Esophagus squamous epithelium (tissue), 5 donors: ENCODE measurements at regions not wholly inside any gene's neighbourhood (a gene's known extent, or its start where the extent isn't known, plus 50 kb on each side); places are given as distances from the start of the nearest gene placed in this dataset.
A peak's percentile ranks its signal among the peaks of the same experiment; 100 is the strongest.
"Not testable (repeated sequence)": the region's sequence is repeated elsewhere in the genome, so short reads cannot be mapped to it uniquely, and the experiment has no call there.

ENCODE experiments used
- DNase-seq: peaks from one replicate; lab custom pipeline; 2025; lab: John Stamatoyannopoulos, UW
- H3K27ac ChIP-seq, 4 donors: fragments of 200-600 bp; sonication (generic); one replicate each; pipeline ENCODE4 v1.5.1; 2016 to 2019; ENCODE audit warnings: mild to moderate bottlenecking in 1 of 4
- H3K27me3 ChIP-seq, 4 donors: fragments of 200-600 bp; sonication (generic); 1 replicate in 3 of 4; 2 replicates in 1 of 4; pipeline versions ENCODE4 v1.5.1 to v1.6.0; 2017 to 2021; ENCODE audit warnings: antibody characterized with exemption in 1 of 4
- H3K36me3 ChIP-seq, 3 donors: fragments of 200-600 bp; sonication (generic); one replicate each; pipeline ENCODE4 v1.5.1; 2016 to 2019
- H3K4me1 ChIP-seq, 3 donors: fragments of 200-600 bp; sonication (generic); one replicate each; pipeline ENCODE4 v1.5.1; 2017 to 2019
- H3K4me3 ChIP-seq, 4 donors: fragments of 200-600 bp; sonication (generic); 1 replicate in 3 of 4; 2 replicates in 1 of 4; pipeline ENCODE4 v1.5.1; 2016 to 2019; ENCODE audit warnings: mild to moderate bottlenecking in 2 of 4, moderate library complexity in 1 of 4
- H3K9me3 ChIP-seq, 3 donors: fragments of 200-600 bp; sonication (generic); one replicate each; pipeline ENCODE4 v1.5.1; 2016 to 2019
- POLR2A ChIP-seq, 4 donors: fragments of 450-650 bp; IDR thresholded peaks; one replicate each; pipeline ENCODE4 v1.6.1; 2017; ENCODE audit warnings: antibody characterized with exemption in 4 of 4, mild to moderate bottlenecking in 4 of 4, moderate library complexity in 3 of 4
- WGBS, 2 donors: methylation state at CpG; one replicate each; pipeline ENCODE4 v1.1.5; 2018; 5-methylcytosine and 5-hydroxymethylcytosine counted together
- intact Hi-C: fragments of 100-400 bp; cut with DNase I; formaldehyde crosslinking; loops from one replicate; pipeline ENCODE4 v1.15.0; 2022
- TF ChIP-seq, protein P1 (sequence below), 6 experiments: fragments of 450-650 bp in 4 of 6; fragments of 200-600 bp in 2 of 6; sonication (generic) in 2 of 6; IDR thresholded peaks; one replicate each; pipeline ENCODE4 v1.5.1; 2016 to 2019; ENCODE audit warnings: antibody characterized with exemption in 6 of 6, mild to moderate bottlenecking in 4 of 6, moderate library complexity in 4 of 6
- donor health status: DM: yes; HTN: yes; CAD: no.

- H3K9me3 ChIP-seq: not testable (repeated sequence)
- 67% methylated on average over 1 of the region's 3 CpGs; no CpG with 5 or more reads in 1 of the 2 donors for WGBS, 2 donors
Measured at GRCh38 chr12:48409938-48410337, 59.2 kb upstream of the ZNF641 start.

GRCh38 chr12:48413388-48413787, 59.0 kb upstream of the ANP32D start:
- Histone ChIP-seq H3K27me3 (no peaks in the 10 kb centered on the region), H3K9me3 (no peaks in the 10 kb centered on the region), H3K4me1 (peaks cover 0 to 17% (median 3%) of the 10 kb centered on the region in 3 donors), H3K36me3 (no peaks in the 10 kb centered on the region), H3K4me3 (no peak overlapping the region), H3K27ac (peak overlapping the region in 1 of 4 donors; percentile 8)
- intact Hi-C loops: no loop called here
- TF ChIP-seq, protein P1, sequence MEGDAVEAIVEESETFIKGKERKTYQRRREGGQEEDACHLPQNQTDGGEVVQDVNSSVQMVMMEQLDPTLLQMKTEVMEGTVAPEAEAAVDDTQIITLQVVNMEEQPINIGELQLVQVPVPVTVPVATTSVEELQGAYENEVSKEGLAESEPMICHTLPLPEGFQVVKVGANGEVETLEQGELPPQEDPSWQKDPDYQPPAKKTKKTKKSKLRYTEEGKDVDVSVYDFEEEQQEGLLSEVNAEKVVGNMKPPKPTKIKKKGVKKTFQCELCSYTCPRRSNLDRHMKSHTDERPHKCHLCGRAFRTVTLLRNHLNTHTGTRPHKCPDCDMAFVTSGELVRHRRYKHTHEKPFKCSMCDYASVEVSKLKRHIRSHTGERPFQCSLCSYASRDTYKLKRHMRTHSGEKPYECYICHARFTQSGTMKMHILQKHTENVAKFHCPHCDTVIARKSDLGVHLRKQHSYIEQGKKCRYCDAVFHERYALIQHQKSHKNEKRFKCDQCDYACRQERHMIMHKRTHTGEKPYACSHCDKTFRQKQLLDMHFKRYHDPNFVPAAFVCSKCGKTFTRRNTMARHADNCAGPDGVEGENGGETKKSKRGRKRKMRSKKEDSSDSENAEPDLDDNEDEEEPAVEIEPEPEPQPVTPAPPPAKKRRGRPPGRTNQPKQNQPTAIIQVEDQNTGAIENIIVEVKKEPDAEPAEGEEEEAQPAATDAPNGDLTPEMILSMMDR (IDR thresholded peaks at IDR 0.05): no peak
- no peak for TF ChIP-seq POLR2A (IDR thresholded peaks at IDR 0.05)
- WGBS, 2 donors: 75 to 85% methylated on average over 3 of the region's 3 CpGs
- no peak for DNase-seq

More at GRCh38 chr12:48409938-48410337, 59.2 kb upstream of the ZNF641 start:
- DNase-seq, H3K27me3 ChIP-seq, H3K27ac ChIP-seq, intact Hi-C loops, H3K36me3 ChIP-seq, H3K4me3 ChIP-seq: not testable (repeated sequence)
- H3K4me1 ChIP-seq: peaks cover 0 to 17% (median 3%) of the 10 kb centered on the region in 3 donors

DNA sequence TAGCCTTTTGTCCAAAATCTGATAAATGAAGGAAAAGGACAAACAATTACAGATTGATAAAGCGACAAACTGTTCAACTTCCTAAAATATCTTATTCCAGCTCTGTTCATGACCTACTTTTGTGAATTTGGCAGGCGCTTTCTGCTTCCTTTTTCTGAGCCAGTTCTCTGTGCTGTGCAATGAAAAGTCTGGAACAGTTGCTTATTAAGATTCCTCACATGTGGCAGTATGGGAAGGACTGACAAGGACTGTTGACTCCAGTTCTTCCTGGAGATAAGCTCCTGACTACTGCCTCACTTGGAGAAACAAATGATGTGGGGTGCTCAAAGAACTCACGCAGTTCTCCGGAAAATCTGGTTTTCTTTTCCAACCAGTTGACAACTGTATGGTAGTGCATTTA, 58.3 kb upstream of the ANP32D start:
- TF ChIP-seq, protein P1 (IDR thresholded peaks at IDR 0.05): no peak
- Histone ChIP-seq H3K27ac (peak overlapping the region in 1 of 4 donors; percentile 8), H3K27me3 (no peaks in the 10 kb centered on the region), H3K36me3 (no peaks in the 10 kb centered on the region), H3K4me3 (no peak overlapping the region), H3K9me3 (no peaks in the 10 kb centered on the region), H3K4me1 (peaks cover 0 to 17% (median 3%) of the 10 kb centered on the region in 3 donors)
- DNase-seq: no peak
- 66 to 73% methylated on average over 4 of the region's 4 CpGs for WGBS, 2 donors
- intact Hi-C loops: no loop called here

DNA sequence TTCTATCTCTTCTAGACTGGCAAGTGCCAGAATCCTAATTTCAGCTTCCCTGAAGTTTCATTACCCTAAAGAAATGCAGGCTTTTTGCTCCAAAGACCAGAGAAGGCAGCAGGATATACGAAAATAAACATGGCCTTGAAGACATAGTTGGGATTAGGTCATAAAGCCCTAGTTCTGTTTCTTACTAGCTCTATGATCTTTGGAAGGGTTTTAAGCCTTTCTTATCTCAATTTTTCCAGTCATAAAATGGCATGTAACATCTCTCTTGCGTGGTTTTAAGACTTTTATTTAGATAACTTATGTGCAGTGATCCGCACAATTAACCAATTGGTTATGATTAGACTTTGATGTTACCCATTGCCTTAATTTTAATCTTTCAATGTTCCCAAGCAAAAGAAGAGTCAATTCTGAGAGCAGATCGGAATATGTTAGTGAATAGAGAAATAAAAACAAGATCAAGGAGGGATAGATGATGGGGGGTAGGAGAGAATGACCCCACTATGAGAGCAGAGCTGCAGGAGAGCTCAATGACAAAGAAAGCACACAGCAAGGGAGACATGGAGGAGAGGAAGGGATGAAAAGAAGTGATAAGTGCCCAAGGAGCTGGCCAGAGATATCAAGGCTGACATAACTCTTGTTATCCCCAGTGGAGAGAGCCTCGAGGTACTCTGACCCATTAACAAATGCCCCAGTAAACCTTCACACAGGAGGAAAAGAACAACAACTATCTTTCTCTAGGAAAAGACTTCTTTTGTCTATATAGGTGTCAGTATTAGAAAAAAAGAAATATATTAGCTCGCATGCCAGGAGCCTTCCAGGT, 53.0 kb upstream of the ANP32D start:
- Histone ChIP-seq H3K36me3 (no peaks in the 10 kb centered on the region), H3K9me3 (no peaks in the 10 kb centered on the region), H3K4me1 (peaks cover 0 to 5% (median 0%) of the 10 kb centered on the region in 3 donors), H3K4me3 (no peak overlapping the region), H3K27ac (no peak overlapping the region), H3K27me3 (no peaks in the 10 kb centered on the region)
- 56 to 62% methylated on average over 6 of the region's 6 CpGs for whole genome bisulfite sequencing, 2 donors
- TF ChIP-seq, protein P1 (IDR thresholded peaks at IDR 0.05): no peak
- TF ChIP-seq POLR2A (IDR thresholded peaks at IDR 0.05): no peak
- intact Hi-C loops: no loop called here
- no peak for DNase-seq

- intact Hi-C loops: no loop called here
- WGBS, 2 donors: 31 to 36% methylated on average over 3 of the region's 3 CpGs
- TF ChIP-seq POLR2A (IDR thresholded peaks at IDR 0.05): no peak
- TF ChIP-seq, protein P1 (IDR thresholded peaks at IDR 0.05): no peak
- no peaks in the 10 kb centered on the region for H3K4me1 ChIP-seq
- H3K4me3 ChIP-seq: no peak overlapping the region
- H3K9me3 ChIP-seq: no peaks in the 10 kb centered on the region
- DNase-seq: no peak
- H3K27ac ChIP-seq: no peak overlapping the region
- H3K36me3 ChIP-seq: no peaks in the 10 kb centered on the region
- H3K27me3 ChIP-seq: no peaks in the 10 kb centered on the region
Measured at GRCh38 chr12:48420039-48420775, 52.2 kb upstream of the ANP32D start.
